Midbrain (tissue), 1 donor: ENCODE measurements at regions not wholly inside any gene's neighbourhood (a gene's known extent, or its start where the extent isn't known, plus 50 kb on each side); places are given as distances from the start of the nearest gene placed in this dataset.

Experiments used
- DNase-seq: peaks from one replicate; lab custom pipeline; 2025; lab: John Stamatoyannopoulos, UW

DNA sequence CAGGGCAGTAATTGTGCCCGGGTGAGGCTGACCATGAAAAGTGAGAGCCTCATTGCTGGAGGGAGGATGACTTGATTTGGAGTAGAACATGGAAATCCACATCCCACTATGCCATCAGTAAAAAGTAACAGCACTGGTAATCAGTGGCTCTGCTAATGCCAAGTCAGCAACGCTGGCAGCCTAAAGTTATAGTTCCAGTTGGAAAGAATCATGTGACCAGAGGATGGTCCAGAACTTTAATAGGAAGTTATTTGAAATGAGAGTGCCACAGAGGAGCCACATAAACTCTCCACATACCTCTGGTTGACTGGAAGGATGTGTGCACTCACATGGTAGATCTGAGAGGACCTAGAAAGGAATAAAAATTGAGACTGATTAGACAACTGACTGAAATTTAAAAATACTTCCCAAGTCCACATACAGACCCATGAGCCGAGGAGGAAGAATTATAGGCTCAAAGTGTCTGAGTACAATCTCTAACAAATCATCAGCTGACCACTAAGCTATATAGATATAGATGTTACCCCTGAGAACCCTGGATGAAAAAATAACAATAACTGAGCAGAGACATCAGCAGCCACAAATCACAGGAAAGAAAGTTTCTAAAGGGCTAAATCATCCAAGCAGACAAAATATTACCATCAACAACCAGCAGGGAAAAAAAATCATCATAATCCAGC is 346.8 kb downstream of the STK39 start:
- no peak for DNase-seq

- no peak for DNase-seq
Observed at GRCh38 chr2:167898340-167898739, 349.1 kb downstream of the STK39 start.

GRCh38 chr2:167891841-167892240 is 355.6 kb downstream of the STK39 start:
- no peak for DNase-seq

GRCh38 chr2:167890739-167891138 is 356.7 kb downstream of the STK39 start:
- no peak for DNase-seq

DNA sequence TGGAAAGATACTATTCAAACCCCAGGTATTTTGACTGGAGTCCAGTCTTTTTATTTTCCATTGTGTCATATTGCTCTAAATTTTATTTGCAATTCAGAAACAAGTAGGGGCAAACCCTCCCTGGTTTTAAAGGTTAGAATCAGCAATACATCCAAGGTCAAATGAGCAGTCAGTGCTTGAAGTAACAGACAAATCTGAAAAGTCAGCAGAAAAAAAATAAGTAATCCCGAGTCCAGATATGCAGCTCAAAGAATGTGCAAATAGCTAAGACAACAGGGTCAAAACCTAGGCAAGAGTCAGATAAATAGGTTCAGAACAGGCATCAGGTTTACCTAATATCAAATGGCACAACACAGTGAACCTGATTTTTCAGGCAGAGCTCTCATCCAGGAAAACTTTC is 367.0 kb downstream of the STK39 start:
- DNase-seq: no peak

- no peak for DNase-seq
Observed at GRCh38 chr2:167875529-167875928, 371.9 kb downstream of the STK39 start.

DNA sequence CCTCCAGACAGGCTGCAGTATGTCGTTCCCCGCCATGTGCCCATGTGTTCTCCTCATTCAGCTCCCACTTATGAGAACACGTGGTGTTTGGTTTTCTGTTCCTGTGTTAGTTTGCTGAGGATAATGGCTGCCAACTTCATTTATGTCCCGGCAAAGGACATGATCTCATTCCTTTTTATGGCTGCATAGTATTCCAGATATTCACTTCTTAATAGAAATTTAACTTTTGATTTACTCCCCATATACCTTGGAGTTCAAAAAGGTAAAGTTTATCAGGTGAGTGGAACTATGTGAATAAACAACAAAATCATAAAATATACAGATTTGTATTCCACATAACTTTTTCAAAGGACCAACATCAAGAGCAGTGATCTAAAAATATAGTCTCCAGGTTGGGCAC is 372.6 kb downstream of the STK39 start:
- DNase-seq: no peak

- DNase-seq: no peak
Observed at GRCh38 chr2:167871286-167871685, 376.1 kb downstream of the STK39 start.

DNA sequence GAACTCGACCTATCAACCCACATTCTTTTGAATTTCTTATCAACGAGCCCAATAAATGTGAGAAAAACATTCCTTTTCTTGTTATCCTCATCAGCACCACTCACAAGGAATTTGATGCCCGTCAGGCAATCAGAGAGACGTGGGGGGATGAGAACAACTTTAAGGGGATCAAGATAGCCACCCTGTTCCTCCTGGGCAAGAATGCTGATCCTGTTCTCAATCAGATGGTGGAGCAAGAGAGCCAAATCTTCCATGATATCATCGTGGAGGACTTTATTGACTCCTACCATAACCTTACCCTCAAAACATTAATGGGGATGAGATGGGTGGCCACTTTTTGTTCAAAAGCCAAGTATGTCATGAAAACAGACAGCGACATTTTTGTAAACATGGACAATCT is 378.2 kb downstream of the STK39 start:
- DNase-seq: no peak

GRCh38 chr2:167863377-167863776 is 384.0 kb downstream of the STK39 start:
- DNase-seq: no peak

GRCh38 chr2:167862782-167863181 is 384.6 kb downstream of the STK39 start:
- DNase-seq: no peak

- no peak for DNase-seq
Observed at GRCh38 chr2:167862296-167862695, 385.1 kb downstream of the STK39 start.

GRCh38 chr2:167861574-167862193 is 385.7 kb downstream of the STK39 start:
- no peak for DNase-seq

DNA sequence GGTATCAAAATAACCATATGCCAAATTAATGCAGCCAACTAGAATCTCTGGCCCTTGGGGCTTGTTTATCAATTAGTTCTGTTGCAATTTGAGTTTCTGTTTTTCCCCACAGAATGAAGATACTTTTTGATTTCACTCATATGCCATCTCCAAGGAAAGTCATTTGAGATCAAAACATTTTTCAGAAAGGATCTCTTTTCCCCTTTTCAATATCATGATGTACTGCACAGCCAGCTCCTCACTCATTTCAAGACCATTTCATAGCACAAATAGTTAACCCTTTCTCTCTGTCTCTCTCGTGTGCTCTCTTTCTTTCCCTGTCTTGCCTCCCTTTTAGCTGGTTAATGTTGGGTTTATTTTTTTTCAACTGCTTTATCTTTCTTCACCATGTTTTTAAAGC is 387.3 kb downstream of the STK39 start:
- DNase-seq: no peak

DNA sequence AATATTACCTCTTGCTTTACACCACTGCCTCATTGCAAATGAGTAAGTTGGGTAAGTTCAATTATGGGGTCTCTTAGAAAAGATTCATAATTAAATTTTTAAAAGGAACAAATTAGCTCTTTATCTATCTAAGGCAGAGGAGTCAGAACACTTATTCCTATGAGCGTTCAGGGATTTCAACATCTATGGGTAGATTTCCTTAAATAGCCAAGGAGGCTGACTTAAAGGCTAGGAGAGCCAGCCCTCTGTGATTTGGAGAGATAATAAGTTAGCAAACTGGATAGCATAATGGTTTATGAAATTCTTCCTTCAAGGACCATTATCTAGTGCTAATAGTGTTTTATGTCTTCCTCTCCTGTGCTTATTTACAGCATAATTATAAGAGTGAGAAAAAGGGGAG is 387.7 kb downstream of the STK39 start:
- DNase-seq: no peak

GRCh38 chr2:167858086-167858485 is 389.3 kb downstream of the STK39 start:
- DNase-seq: no peak

- no peak for DNase-seq
Observed at GRCh38 chr2:167857416-167857815, 390.0 kb downstream of the STK39 start.

DNA sequence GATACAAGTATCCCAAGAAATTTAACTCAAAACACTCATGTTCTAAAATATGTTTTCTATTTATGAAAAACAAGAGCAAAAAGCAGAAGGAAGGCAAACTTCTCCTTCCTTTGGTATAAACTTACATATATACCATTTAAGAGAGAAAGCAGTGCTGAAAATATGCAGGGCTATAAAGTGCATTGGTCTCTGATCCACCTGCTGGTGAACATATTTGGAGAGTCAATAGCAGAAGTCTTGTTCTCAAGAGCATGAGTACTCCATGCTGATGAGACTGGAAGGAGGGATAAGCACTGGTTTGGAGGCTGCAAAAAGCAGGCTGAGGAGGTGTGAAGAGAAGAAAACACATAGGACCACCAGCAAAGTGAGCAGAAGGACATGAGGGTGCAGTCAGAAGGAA is 391.2 kb downstream of the STK39 start:
- DNase-seq: no peak

- no peak for DNase-seq
Observed at GRCh38 chr2:167855211-167855610, 392.2 kb downstream of the STK39 start.

DNA sequence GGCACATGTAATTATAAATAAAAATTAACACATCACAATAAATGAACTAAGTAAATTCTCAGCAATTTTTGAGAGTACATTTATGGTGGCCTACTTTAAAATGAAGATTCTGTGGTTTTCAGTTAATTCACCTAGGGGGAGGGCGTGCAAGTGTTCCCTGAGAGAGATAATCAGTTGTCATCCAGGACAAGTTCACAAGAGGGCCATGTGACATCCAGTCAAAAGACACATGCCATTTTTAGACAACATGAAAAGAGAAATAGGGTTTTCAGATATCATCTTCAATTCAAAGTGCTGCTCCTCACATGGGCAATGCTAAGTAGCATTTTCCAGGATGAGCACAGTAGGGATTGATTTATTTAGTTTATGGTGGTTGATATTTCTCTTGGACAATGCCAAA is 393.7 kb downstream of the STK39 start:
- no peak for DNase-seq

DNA sequence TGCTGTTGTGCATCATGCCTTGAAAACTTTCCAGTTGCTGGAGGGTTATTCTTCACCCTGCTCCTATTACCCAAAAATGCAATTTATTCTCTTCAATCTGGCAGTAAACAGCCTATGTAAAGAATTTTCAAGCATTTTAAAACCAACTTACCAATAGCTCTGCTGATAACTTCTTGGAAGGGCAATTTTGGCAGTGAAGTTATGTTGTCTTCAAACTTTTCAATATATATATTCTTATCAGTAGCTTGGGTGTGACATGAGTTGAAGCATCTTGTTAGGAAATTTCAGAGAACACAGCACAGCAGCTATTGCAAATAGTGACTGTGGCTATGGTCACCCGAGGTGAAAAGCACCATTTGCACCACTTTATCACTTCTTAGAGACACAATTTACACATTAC is 395.5 kb downstream of the STK39 start:
- DNase-seq: no peak

GRCh38 chr2:167851323-167851860 is 396.0 kb downstream of the STK39 start:
- DNase-seq: no peak

DNA sequence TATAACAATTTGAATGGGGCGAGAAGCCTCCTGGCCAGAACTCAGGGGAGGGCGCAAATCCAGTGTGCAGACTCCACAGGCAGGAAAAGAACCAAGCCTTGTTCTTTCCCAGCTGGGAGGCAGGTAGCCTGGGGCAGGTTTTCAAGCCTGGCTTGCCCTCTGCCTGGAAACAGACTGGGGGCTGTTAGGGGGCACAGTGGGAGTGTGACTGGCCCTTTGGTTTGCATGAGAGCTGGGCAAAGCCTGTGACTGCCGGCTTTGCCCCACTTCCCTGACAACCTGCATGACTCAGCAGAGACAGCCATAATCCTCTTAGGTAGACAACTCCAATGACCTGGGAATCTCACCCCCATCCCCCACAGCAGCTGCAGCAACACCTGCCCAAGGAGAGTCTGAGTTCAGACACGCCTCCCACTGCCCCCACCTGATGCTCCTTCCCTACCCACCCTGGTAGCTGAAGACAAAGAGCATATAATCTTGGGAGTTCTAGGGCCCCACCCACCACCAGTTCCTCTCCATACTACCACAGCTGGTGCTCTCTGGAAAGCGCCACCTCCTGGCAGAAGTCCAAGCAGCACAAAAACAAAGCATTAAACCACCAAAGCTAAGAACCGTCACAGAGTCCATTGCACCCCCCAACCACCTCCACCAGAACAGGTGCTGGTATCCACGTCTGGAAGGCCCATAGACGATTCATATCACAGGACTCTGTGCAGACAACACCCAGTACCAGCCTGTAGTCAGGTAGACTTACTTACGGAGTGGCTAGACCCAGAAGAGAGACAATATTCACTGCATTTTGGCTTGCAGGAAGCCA is 402.5 kb downstream of the STK39 start:
- DNase-seq: no peak
